BE2C (cell line): ENCODE measurements at regions not wholly inside any gene's neighbourhood (a gene's known extent, or its start where the extent isn't known, plus 50 kb on each side); places are given as distances from the start of the nearest gene placed in this dataset.

Experiments used
- DNase-seq: peaks from one replicate; pipeline ENCODE4 v3.0.0-alpha.2; 2020
- H3K27me3 ChIP-seq: fragments of 250-450 bp; sonication (Bioruptor Pico); 2 replicates; pipeline ENCODE4 v1.5.1; 2020; ENCODE audit warnings: mild to moderate bottlenecking
- H3K36me3 ChIP-seq: fragments of 250-450 bp; sonication (Bioruptor Pico); 2 replicates; pipeline ENCODE4 v1.5.1; 2020; ENCODE audit warnings: mild to moderate bottlenecking
- H3K4me1 ChIP-seq: fragments of 250-450 bp; sonication (Bioruptor Pico); 2 replicates; pipeline ENCODE4 v1.5.1; 2020
- H3K4me3 ChIP-seq: 2 replicates; pipeline ENCODE4 v1.5.1; 2011; ENCODE audit warnings: low read depth, low read length
- H3K9me3 ChIP-seq: fragments of 250-450 bp; sonication (Bioruptor Pico); 2 replicates; pipeline ENCODE4 v1.5.1; 2020
- TF ChIP-seq, protein P1 (sequence below): IDR thresholded peaks from 2 replicates; pipeline ENCODE4 v1.5.1; 2012; ENCODE audit warnings: mild to moderate bottlenecking, low read depth, low read length

DNA sequence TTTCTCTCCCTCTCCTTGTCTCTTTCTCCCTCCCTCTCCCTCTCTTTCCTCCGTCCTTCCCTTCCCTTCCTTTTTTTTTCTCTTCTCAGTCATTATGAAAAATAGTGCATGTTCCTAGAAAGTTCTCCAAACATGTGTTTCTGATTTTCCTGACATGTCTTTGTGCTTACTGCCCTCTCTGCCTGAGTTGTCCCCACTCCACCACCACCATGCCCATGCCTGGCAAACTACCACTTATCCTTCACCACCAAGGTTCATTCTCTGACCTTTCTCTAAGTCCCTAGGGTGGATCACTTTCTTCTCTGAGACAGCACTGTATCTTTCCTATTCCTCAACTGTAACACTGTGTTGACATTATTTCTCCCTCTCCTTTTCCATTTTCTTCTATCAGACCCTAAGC, 98.2 kb downstream of the LACC1 start:
- DNase-seq: no peak
- Histone ChIP-seq H3K36me3 (no peaks in the 10 kb centered on the region), H3K9me3 (no peaks in the 10 kb centered on the region), H3K4me1 (no peaks in the 10 kb centered on the region), H3K27me3 (0 out of 2 replicates have a peak, but pooled peaks cover 5% of the 10 kb centered on the region), H3K4me3 (no peak overlapping the region)
- TF ChIP-seq, protein P1, sequence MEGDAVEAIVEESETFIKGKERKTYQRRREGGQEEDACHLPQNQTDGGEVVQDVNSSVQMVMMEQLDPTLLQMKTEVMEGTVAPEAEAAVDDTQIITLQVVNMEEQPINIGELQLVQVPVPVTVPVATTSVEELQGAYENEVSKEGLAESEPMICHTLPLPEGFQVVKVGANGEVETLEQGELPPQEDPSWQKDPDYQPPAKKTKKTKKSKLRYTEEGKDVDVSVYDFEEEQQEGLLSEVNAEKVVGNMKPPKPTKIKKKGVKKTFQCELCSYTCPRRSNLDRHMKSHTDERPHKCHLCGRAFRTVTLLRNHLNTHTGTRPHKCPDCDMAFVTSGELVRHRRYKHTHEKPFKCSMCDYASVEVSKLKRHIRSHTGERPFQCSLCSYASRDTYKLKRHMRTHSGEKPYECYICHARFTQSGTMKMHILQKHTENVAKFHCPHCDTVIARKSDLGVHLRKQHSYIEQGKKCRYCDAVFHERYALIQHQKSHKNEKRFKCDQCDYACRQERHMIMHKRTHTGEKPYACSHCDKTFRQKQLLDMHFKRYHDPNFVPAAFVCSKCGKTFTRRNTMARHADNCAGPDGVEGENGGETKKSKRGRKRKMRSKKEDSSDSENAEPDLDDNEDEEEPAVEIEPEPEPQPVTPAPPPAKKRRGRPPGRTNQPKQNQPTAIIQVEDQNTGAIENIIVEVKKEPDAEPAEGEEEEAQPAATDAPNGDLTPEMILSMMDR: no peak

DNA sequence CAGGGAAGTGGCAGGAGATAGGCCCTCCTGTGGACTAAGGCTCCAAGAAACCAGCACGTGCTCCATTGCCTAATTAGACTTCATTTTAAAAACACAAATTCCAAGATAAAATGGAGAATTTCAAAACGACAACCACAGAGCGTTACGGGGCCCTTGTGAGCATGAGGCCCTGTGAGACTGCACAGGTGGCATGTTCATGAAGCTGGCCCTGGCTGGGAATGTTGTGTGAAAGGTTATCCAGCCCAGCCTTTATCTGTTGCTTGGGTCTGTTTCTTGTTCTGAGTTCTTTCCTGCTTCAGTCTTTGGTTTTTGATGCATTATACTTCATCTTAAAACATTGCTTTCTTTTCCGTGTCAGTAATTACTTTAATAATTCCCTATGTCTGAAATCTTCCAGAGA, 99.0 kb downstream of the LACC1 start:
- DNase-seq: no peak
- H3K27me3 ChIP-seq: 0 out of 2 replicates have a peak, but pooled peaks cover 5% of the 10 kb centered on the region
- no peaks in the 10 kb centered on the region for H3K36me3 ChIP-seq
- no peaks in the 10 kb centered on the region for H3K4me1 ChIP-seq
- no peaks in the 10 kb centered on the region for H3K9me3 ChIP-seq
- H3K4me3 ChIP-seq: no peak overlapping the region
- TF ChIP-seq, protein P1: no peak

DNA sequence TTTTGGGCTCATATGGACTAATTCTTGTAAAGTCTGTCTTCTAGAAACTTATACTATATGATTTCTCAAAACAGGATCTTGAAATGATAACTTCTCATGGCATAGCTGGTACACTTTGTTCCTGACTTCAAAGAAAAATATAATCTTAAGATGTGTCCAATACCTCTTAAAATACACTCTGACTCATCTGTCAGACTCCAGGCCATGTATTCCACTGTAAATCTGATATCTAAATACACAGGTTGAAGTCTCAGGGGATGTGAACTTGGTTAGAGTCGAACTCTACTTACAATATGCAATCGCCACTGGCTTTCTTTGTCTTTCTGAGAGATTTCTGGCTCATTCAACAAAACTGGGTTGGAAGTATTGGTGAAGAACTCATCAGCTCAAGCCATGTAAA, 99.8 kb downstream of the LACC1 start:
- Histone ChIP-seq H3K9me3 (no peaks in the 10 kb centered on the region), H3K4me1 (no peaks in the 10 kb centered on the region), H3K4me3 (no peak overlapping the region), H3K36me3 (no peaks in the 10 kb centered on the region), H3K27me3 (0 out of 2 replicates have a peak, but pooled peaks cover 5% of the 10 kb centered on the region)
- TF ChIP-seq, protein P1: no peak
- no peak for DNase-seq

DNA sequence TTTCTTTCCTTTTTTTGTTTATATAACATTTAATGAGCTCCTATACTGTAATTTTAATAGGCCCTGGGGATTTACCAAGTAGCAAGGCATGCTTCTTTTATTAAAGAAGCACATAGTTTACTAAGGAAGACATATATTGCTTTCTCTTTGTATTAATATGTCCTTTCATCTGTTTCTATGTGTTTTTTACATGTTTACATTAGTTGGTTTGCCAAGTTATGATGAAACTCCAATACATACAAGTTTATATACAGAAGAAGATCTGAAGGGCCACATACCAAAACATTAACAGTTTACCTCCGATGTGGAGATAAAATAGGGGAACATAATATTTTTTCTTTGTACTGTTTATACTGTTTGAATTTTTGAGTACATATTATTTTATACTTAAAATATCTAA, 100.9 kb downstream of the LACC1 start:
- Histone ChIP-seq H3K4me3 (no peak overlapping the region), H3K9me3 (no peaks in the 10 kb centered on the region), H3K27me3 (0 out of 2 replicates have a peak, but pooled peaks cover 5% of the 10 kb centered on the region), H3K4me1 (no peaks in the 10 kb centered on the region), H3K36me3 (no peaks in the 10 kb centered on the region)
- no peak for DNase-seq
- TF ChIP-seq, protein P1: no peak

DNA sequence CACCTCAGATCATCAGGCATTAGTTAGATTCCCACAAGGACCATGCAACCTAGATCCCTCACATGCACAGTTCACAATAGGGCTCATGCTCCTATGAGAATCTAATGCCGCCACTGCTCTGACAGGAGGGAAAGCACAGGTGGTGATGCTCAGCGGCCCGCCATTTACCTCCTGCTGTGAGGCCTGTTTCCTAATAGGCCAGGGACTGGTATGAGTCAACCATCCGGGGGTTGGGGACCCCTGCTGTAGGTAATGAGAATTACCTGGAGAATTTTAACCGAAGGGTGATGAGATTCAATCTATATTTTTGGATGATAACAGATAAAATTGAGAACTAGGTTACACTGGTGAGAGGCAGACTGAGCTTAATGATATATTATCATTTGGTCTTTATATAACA, 101.4 kb downstream of the LACC1 start:
- no peak overlapping the region for H3K4me3 ChIP-seq
- H3K27me3 ChIP-seq: 0 out of 2 replicates have a peak, but pooled peaks cover 5% of the 10 kb centered on the region
- H3K4me1 ChIP-seq: no peaks in the 10 kb centered on the region
- no peaks in the 10 kb centered on the region for H3K9me3 ChIP-seq
- TF ChIP-seq, protein P1: no peak; the same call in 1 of the 2 replicates
- no peak for DNase-seq
- no peaks in the 10 kb centered on the region for H3K36me3 ChIP-seq

DNA sequence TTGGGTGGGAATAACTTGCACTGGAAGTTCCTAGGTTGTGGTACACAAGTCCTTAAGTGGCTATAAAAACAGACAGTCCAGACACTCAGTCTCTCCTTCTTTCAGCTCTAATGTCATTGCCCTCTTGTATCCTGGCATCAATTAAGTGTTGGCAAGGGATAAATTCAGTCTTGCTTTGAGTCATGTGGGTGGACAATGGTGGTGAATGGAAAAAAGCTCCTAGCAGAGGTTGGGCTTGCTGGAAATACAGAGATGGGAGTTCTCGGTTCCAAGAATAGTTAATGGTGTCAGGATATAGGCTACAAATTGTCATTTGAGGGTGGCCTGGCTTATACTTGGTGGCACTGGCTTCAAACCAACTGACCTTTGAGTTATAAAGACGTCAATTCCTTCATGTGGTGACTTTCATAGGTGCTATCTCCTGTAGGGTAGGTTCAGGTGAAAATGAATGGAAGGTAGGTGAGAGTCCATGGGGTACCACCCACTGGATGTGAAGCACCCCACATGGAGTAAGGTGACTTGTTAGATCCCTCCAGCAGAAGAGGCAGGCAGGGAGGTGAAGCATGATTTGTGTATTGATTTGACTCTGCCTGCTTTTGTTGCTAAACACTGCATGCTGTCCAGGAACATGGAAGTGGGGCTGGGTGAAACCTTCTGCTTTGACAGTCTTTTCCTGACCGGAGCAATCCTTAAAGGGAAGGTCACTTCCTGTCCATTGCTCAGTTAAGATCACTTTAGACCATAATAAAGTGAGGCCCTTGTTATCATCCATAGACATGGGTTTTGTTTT, 102.0 kb downstream of the LACC1 start:
- H3K9me3 ChIP-seq: no peaks in the 10 kb centered on the region
- TF ChIP-seq, protein P1: no peak
- H3K4me1 ChIP-seq: no peaks in the 10 kb centered on the region
- no peak for DNase-seq
- no peaks in the 10 kb centered on the region for H3K36me3 ChIP-seq
- 0 out of 2 replicates have a peak, but pooled peaks cover 5% of the 10 kb centered on the region for H3K27me3 ChIP-seq
- no peak overlapping the region for H3K4me3 ChIP-seq
